ENCODE measurements at regions not wholly inside any gene's neighbourhood (a gene's known extent, or its start where the extent isn't known, plus 50 kb on each side); places are given as distances from the start of the nearest gene placed in this dataset.

DNA sequence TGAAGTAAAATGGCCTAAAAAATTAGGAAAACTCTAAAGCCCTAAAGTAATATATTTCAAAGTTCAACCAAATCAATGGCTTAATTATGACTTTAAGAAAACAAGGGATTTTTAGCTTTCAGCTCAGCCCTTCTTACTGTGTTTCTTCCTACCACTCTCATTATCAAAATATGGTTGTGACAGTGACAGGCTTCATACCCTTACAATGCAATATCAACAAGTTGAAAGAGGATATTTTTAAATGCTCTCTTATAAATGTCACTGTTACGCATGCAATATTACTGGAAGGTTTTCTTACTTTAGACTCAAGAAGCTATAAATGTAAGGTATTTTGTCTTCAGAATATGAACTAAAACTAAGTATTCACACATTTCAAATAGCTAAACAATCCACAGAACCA, 1225.7 kb upstream of the MIR17HG start:
- no peak for DNase-seq (ENCODE audit: low read depth)
- TF ChIP-seq, protein P1, sequence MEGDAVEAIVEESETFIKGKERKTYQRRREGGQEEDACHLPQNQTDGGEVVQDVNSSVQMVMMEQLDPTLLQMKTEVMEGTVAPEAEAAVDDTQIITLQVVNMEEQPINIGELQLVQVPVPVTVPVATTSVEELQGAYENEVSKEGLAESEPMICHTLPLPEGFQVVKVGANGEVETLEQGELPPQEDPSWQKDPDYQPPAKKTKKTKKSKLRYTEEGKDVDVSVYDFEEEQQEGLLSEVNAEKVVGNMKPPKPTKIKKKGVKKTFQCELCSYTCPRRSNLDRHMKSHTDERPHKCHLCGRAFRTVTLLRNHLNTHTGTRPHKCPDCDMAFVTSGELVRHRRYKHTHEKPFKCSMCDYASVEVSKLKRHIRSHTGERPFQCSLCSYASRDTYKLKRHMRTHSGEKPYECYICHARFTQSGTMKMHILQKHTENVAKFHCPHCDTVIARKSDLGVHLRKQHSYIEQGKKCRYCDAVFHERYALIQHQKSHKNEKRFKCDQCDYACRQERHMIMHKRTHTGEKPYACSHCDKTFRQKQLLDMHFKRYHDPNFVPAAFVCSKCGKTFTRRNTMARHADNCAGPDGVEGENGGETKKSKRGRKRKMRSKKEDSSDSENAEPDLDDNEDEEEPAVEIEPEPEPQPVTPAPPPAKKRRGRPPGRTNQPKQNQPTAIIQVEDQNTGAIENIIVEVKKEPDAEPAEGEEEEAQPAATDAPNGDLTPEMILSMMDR (IDR thresholded peaks at IDR 0.05; ENCODE audit: insufficient read depth, low read length), result no peak
- no peak overlapping the region for H3K4me3 ChIP-seq (ENCODE audit: low read depth, low read length)

DNA sequence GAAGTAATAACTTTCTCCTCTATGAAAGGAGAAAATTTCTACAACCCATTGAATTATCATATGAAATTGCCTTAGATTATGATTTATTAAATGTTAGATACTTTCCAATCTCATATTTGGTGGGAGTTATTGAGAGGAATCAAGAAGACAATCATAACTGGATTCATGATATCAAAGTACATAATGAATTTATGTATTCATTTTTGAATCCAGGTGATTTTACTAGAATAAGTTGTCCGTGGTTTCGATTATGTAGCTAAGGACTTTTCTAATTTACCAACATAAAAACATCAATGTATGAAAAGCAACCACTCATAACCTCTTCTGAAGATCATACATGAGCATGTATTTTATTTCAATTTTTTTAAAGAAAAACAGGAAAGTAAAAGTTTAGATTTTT, 1225.0 kb upstream of the MIR17HG start:
- no peak overlapping the region for H3K4me3 ChIP-seq (ENCODE audit: low read depth, low read length)

DNA sequence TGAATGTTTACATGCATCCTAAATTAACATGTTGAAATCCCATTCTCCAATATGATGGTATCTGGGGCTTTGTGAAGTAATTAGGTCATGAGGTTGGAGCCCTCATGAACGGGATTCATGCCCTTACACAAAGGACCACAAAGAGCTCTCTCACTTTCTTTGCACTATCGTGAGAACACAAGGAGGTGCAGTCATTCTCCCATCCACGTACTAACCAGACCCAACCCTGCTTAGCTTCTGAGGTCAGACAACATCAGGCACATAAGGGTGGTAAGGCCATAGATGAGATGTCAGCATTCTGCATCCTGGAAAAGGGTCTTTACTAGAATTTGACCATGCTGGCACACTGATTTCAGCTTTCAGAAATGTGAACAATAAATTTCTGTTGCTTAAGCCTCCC, 1211.9 kb upstream of the MIR17HG start:
- TF ChIP-seq, protein P1 (IDR thresholded peaks at IDR 0.05; ENCODE audit: insufficient read depth, low read length), result no peak
- DNase-seq (ENCODE audit: low read depth), result no peak
- no peak overlapping the region for H3K4me3 ChIP-seq (ENCODE audit: low read depth, low read length)

More for the DNA sequence above, 1225.0 kb upstream of the MIR17HG start:
- TF ChIP-seq, protein P1 (IDR thresholded peaks at IDR 0.05; ENCODE audit: insufficient read depth, low read length), result no peak
- no peak for DNase-seq (ENCODE audit: low read depth)

- H3K4me3 ChIP-seq (ENCODE audit: low read depth, low read length), result no peak overlapping the region
- TF ChIP-seq, protein P1 (IDR thresholded peaks at IDR 0.05; ENCODE audit: insufficient read depth, low read length), result no peak
- DNase-seq (ENCODE audit: low read depth), result no peak
Observed at GRCh38 chr13:90142251-90142650, 1205.2 kb upstream of the MIR17HG start.

DNA sequence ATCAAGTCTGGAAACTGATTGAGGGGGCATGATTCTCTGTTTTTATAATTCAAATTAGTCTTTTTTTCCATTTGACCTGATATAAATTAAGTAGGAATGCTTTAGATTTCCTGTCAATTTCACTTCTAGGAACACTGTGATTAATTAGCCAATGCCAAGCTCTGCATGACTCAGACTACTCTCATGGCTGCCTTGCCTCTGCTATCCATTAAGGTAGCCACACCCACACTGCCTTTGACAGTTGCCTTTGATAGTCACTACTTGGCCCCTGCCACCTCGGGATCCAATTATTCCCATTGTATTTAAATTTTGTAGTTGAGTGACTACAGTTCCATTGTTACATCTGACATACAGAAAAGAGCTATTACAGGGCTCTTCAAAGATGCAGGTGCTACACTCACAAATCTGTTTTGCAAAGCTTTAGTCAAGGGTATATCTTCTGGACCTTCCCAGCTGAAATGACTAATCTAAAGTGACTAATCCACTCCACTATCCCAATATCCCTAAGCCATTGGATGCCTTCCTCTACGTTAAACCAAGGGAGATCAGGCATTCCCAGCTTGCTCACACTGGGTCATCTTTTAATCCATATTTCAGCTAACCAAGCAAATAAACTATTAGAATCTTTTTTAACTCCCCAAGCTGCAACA, 1193.1 kb upstream of the MIR17HG start:
- H3K4me3 ChIP-seq (ENCODE audit: low read depth, low read length), result no peak overlapping the region
- TF ChIP-seq, protein P1 (IDR thresholded peaks at IDR 0.05; ENCODE audit: insufficient read depth, low read length), result no peak
- DNase-seq (ENCODE audit: low read depth), result no peak

- no peak for DNase-seq (ENCODE audit: low read depth)
- H3K4me3 ChIP-seq (ENCODE audit: low read depth, low read length), result no peak overlapping the region
- TF ChIP-seq, protein P1 (IDR thresholded peaks at IDR 0.05; ENCODE audit: insufficient read depth, low read length), result no peak
Observed at GRCh38 chr13:90156390-90156789, 1191.1 kb upstream of the MIR17HG start.

- no peak for DNase-seq (ENCODE audit: low read depth)
- no peak overlapping the region for H3K4me3 ChIP-seq (ENCODE audit: low read depth, low read length)
- TF ChIP-seq, protein P1 (IDR thresholded peaks at IDR 0.05; ENCODE audit: insufficient read depth, low read length), result no peak
Observed at GRCh38 chr13:90168953-90169352, 1178.5 kb upstream of the MIR17HG start.
